HG03521 (cell line): ENCODE measurements at regions not wholly inside any gene's neighbourhood (a gene's known extent, or its start where the extent isn't known, plus 50 kb on each side); places are given as distances from the start of the nearest gene placed in this dataset.

Experiments
- ATAC-seq: cut with Tn5 transposase; IDR thresholded peaks from one replicate; pipeline ENCODE4 v1.9.1; 2021; ENCODE audit warnings: mild to moderate bottlenecking, moderate library complexity; ENCODE audit not compliant: unreplicated experiment

DNA sequence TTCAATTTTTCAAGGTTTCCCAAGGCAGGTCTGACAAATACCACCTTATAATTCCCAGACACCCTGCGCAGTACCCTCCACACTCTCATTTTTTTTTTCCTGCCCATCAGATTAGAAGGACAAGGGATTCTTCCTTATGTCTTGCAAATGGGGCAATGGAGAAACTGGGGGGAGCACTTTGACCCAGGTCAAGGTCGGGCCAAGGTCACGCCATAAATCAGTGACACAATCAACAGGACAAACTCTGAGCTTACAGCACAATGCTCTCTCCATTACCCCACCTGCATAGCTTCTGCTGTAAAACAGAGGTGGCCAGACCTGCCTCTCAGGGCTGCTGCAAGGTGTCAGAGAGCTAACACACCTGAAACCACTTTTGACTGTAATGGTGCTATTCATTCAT, 254.4 kb upstream of the ZMIZ1 start:
- ATAC-seq, result no peak

DNA sequence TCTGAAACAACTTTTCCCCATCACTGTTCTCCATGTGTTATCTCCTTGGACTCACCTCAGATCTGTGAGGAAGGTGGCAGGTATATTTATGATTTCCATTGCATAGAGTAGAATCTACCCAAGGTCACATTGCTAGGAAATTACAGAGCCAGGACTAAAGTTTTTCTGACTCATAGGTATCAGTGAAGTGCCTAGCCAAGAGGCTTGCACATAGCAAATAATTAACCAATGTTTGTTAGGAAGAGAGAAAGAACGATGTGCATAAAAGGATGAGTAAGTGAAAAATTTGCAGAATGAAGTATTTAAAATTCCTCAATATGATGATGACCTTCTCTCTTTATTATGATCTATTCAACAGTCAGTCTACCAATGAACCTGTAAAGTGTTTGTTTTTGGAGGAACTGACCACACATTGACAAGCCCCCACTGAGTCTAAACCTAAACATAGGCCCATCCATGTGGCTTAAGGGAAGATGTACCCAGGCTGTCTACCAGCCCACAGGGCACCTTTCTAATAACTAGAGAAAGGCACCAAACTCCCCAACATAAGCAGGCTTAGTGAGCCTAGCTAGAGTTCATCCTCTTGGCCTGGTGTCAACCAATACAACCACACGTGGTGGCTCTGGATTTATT, 252.9 kb upstream of the ZMIZ1 start:
- ATAC-seq, result no peak

DNA sequence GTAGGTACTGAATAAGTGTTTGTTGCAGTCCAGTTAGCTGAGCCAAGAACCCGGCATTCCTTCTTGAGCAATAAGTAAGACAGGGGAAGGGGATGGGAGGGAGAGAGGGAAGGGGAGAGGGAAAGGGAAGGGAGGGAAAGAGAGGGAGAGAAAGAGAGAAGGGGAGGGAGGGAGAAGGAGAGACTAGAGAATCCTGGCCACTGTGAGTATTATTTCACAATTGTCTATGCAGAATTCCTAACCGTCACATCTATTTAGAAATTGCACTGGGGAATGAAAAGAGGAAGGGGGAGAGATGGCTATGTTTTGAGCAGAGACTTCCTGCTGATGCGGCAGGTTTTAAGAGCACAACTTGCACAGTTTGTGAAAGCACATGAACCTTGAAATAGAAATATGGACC, 251.4 kb upstream of the ZMIZ1 start:
- ATAC-seq, result no peak

DNA sequence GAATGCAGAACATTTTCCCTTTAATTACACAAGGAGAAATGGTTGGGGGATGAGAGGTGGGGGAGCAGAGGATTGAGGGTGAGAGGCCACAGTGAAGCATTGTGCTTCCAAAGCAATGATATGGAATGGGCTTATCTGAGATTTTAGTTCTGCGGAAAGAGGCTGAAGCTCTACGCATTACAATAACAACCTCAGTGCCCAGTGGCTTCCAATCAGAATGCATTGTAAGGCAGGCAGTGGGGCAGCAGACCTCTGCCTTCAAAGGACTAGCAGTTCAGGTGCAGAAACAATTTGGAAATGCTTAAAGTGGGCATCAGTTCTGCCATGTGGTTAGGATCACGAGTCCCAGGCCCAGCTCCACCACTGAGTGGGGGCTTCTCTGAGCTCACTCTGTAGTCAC, 251.0 kb upstream of the ZMIZ1 start:
- no peak for ATAC-seq

DNA sequence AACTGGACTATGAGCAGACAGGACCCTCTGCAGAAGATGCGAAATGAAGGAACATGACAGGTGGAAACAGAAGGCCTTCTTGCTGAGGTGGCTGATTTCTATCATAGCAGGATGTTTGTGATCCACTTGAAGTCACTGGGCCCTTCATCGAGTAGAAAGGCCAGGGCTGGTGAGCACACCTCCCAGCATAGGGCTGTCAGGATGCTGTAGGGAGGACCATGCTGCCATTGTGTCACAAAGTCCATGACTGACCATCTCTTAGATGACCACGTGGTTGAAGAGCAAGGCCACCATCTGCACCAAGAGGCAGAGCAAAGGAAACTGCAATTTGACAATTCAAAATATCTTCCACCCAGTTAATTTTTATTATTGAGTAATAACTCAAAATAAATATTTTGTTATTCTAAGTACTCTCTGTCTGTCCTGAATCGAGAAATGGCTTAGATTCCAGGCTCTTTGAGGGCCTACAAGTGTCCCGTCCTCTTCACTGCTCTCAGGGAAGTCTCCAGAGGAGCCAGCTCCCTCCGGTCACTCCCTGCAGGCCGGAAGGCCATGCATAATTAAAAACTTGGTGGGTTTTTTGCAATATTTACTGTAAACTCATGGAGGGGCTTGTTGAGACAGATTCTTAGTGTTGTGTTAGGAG, 249.3 kb upstream of the ZMIZ1 start:
- no peak for ATAC-seq

DNA sequence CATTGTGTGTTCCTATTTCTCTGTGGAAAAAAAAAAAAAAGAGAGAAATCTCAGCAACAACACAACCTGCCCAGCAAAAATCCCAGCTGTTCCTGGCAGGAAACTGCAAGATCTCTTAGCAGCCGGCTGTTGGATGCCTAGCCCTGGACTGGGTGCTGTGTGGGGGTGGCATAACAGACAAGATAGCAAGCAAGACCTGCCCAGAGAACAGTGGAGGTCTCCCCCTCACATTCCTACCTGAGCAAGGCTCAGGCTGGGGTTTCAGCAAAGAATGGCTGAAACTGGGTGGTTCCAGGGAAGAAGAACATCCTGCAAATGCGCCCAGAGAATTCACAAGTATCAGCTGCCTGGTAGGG, 248.8 kb upstream of the ZMIZ1 start:
- no peak for ATAC-seq

DNA sequence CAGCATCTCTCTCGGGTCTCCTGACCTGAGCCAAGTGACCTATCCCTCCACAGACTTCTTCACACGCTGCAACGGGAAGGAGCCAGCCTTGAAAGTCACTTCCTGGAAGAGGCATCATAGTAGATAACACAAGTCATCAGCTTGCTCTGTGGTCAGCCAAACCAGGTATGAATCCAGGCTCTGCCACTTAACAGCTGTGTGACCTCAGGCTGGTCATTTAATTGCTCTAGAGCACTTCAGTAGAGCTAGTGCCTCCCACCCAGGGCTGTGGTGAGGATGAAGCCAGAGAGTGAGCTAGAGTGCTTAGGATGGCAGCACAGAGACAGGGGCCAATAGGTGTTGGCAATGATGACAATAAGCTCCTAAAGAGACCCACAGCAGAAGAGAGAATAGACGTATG, 247.7 kb upstream of the ZMIZ1 start:
- ATAC-seq, result no peak

DNA sequence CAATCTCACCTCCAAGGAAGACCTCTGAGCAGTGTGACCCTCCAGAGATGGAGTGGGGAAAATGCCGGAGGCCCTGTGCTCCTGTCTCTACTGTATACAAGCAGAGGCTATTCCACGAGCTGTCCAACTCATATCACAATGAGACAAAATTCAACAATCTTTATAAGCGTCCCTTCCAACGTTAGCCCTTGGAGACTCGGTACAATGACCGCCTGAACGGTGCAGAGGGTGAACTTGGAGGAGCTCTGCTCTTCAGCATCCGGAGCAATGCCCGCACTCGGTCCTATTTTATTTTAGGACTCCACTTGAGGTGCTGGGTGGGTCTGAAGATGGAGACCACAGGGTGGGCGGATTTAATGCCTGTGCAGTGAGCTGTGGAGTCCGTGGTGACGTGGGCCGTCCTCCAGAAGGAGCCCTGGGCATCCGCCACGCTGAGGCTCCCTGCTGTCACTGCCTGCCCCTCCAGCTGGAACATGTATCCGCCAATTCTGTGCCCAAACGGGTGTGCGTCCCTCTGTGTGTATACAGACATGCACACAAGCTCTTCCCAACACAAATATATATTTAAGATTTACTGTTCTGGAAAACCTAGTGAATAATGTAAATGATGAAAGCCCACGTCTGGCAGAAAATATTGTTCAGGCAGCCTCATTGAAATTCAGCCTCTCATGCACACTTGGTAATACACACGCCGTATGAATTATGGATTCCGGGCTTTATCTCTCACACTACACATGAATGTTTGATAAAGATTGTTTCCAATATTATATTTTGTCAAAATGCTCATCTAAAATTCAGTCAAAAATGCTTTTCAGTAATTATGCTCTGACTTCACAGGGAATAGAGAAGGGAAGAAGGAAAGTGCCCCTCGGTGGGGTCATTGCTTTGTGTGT, 239.9 kb upstream of the ZMIZ1 start:
- no peak for ATAC-seq

DNA sequence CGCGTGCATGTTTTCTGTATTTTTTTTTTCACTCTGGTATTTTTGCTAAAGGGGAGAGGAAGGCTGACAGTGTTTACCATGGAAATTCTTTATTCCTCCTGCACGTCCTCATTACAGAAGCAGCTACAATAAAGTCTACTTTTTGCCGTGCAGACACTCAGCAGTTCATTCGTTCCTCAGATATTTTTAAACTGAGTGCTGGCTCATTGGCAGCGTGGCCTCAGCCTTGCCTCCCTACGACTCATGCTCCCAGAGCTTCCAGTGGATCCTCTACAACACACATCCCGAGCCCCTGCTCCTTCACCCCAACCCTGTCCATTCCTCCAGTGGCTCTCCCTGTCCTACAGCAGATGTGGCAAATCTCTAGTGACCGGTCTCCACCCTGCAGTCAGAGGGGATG, 239.2 kb upstream of the ZMIZ1 start:
- ATAC-seq, result no peak

DNA sequence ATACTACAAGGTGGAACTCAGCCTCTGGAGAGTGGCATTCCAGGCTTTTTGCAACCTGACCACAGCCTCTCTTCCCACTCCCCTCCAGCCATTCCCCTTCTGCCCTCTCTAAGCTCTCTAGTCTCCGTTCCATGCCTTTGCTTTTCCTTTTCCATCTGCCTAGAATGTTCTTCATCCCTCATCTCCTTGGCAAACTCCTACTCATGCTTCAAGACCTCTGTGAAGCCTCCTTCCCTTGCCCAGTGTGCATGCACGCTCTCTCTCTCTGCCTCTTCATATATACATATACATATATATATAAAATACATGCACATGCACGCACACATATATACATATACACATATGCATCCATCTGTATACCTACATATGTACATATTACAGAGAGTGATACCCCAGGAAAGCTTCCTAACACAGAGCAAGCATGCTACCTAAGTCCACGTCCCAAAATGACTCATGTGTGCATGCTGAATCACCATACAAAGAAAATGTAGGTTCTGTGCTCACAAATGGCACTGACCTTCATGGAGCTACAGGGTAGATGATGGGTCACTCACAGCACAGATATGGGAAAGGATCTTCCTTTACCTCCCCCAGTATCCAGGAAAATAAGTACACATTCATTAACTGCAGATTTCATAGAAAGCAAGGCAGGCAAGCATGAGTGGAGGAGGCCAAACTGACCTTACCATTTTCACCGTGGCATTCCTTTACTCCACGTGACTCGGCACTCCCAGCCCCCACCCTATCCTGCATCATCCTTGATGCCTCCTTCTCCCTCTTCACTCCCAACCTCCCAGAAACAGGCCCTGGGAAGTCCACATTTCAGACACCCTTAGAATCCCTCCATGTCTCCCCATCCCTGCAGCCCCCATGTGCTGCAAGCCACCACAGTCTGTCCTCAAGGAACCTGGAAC, 238.4 kb upstream of the ZMIZ1 start:
- ATAC-seq, result no peak

DNA sequence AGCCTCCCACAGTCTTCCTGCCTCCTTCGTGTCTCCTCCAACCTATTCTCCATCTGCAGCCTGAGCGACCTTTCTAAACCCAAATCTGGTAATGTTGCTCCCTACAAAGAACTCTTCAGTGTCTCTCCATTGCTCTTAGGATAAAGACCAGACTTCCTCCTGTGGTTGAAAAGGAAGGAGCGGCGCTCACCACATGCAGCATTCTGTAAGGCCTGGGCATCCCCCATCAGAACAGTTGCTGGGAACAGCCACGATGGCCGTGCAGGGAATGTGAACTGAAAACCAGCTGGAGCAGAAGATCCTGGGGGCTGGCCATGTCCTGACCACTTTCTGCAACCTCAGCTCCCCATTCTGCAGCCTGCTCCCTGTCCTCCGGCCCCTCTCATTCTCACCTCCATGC, 237.8 kb upstream of the ZMIZ1 start:
- ATAC-seq, result no peak

DNA sequence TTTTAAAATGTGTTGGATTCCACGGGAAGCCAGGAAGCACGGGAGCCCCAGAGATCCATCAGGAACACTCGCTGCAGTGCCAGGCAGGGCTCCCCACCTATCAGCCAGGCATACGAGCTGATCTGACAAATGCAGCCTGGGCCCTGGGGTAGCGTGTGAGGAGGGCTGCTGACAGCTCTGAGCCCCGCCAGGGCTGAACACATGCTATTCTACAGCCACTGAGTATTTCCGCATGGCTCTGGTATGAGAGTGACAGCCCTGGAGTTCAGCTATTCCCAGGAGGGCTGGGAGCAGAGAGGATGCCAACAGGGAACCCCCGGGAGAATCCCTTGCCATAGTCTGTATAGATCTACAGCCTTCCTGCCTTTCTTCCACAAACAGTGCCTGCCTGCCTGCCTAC, 237.3 kb upstream of the ZMIZ1 start:
- ATAC-seq, result no peak

DNA sequence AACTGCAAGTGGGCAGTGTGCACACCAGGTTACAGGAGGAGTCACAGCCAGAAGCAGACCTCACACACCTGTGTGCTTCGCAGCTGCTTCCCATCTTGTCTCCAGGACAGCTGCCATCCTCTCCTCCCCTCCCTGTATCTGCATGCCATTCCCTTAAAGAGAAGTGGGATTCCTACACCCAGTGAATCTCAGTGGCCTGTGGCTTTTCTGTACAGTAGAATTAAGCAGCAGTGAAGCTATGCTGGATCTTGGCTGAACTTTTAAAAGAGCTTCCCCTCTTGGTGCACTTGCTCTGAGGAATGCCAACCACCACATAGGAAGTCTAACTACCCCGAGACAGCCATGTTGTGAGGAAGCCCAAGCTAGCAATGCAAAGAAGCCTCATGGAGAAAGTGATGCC, 236.5 kb upstream of the ZMIZ1 start:
- no peak for ATAC-seq

DNA sequence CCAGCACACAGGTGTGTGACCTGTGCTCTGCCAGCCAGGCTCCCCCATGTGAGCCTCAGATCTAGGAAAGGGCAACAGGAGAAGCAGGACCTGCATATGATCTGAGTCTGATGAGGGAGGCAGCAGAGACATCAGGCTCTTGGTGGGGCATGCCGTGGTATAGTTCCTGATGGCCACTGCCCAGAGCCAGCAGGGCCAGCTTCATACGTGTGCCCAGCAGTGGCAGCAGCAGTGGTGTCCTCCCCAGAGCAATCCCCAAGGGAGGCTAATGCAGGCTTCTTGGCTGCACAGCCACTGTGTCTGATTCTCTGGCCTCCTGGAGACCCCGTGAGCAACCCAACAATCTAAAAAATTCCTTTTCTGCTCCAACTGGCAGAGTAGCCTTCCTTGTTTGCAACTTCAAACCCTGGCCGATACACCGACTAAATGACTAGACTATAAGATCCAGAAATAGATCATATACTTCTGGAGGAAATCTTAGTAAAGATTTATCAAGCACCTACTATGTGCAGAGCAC, 230.6 kb upstream of the ZMIZ1 start:
- no peak for ATAC-seq

DNA sequence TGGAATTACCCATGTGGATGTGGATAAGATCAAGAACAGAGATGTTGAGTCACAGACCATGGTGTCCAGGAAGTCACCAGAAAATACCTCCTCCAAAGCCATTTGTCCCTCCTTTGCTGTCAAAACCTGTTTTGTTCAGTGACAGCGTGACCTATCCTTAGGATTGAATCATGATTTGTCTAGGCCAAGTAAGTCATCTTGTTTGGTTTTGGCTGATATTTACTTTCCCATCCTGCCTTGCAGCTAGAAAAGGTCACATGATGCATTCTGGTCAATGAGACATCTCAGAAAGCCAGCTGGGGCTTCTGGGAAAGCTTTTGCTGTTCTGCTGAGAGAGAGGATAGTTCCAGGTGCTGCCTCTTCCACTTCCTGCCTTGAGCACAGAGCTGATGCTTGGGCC, 225.3 kb upstream of the ZMIZ1 start:
- no peak for ATAC-seq

DNA sequence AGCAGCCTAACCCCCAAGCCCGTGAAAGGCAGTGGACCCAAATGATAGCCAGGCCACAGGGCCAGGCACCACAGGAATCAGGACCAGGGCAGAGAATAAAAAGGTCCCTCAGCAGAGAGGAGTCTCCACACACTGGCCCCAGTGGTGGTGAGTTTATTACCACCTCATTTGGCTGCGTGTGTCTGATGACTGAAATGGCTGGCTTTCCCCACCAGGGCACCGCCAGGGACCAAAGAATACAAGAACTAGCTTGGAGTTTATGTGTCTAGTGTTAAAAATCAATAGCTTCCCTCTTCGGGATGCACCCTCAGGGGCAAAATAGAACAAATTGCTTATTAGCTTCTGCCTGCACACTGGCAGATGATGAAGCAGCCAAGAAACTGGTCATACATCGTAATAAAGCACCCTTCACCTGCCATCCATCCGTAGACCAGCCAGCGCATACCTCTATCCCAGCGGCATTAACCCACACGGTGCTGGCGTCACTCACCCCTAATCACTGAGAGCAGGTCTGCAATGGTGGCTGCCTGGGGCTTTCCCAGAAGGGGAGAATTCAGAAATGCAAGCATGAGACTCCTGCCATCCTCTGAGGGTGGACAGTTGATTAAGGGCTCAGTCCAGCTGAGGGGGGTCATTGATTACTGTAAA, 223.7 kb upstream of the ZMIZ1 start:
- no peak for ATAC-seq

DNA sequence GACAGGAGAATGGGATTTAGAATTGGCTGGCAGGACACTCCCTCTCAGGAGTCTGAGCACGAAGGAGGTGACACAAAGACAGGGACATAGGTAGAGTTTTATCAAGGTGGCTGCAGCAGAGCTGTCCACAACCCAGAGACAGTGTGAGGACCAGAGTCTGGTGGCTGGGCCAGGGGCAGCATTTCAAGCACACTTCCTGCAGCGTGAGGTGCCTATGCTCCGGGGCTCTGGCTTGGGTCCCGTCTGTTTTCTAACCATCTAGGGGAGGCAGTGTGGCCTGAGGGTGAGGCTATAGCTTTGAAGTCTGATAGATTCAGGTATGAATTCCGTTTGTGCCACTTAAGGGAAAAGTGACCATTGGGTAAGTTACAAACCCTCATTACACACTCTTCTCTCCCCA, 222.7 kb upstream of the ZMIZ1 start:
- no peak for ATAC-seq

DNA sequence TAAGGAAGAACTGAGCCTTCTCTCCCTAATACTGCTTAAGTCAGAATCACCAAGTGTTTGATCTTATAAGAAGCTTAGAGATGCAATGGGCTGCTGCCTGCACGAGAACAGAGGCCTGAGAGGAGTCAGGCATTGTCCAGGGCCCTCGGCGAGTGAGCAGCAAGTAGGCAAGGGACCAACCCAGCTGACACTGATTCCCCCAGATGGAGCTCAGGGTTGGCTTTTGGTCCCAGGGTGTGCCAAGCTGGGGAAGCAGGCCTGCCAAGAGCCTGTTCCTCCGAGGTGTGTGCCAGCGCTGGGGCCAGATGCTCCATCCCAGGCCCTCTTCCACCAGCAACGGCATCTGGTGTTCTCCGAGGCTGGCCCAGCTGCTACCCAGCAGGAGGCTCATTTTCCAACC, 222.0 kb upstream of the ZMIZ1 start:
- no peak for ATAC-seq

DNA sequence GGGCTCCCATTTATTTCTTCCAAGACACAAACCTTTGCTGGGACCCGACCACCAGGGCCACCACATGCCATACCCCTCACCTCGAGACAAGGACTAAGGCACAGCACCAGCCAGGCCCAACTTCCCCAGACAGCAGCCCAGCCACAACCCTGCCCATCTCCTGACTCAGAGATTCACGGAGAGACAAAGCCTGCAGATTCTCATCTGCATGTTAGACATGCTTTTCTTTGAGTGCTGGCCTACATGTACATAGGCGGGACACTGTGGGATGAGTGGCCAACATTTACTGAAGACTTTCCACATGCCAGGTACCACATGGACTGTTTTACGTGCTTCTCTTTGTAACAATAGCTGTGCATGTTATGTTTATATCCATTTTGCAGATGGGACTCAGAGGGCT, 221.3 kb upstream of the ZMIZ1 start:
- ATAC-seq, result no peak

DNA sequence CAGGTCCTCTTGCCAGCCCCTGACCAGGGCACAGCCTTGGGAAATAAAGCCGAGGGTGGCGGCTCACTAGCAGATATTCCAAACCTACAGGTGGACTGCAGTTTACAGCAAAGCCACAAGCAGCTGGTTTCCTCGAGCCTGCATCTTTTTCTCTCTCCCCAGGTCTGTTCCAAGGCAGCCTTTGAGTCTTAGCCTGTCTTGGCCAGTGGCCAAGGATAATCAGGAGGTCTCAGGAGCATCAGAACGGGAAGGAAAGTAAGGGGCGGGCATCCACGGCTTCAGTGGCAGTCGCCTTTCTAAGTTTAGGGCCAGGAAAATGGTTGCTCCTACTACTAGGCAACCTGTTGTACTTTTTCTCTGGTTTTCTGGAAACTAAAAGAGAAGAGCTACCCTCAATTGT, 219.7 kb upstream of the ZMIZ1 start:
- no peak for ATAC-seq
